Fibroblast of mammary gland (primary cell): ENCODE measurements at regions not wholly inside any gene's neighbourhood (a gene's known extent, or its start where the extent isn't known, plus 50 kb on each side); places are given as distances from the start of the nearest gene placed in this dataset.

ENCODE experiments used
- DNase-seq: peaks from one replicate; pipeline ENCODE4 v3.0.0-alpha.2; 2010; ENCODE audit warnings: low read depth
- H3K4me3 ChIP-seq: 2 replicates; pipeline ENCODE4 v1.5.1; 2011; ENCODE audit warnings: low read depth, mild to moderate bottlenecking, low read length, moderate library complexity; ENCODE audit not compliant: control insufficient read depth
- TF ChIP-seq, protein P1 (sequence below): conservative IDR thresholded peaks from 2 replicates; pipeline ENCODE4 v1.5.1; 2011; ENCODE audit warnings: low read depth, low read length, inconsistent platforms; ENCODE audit not compliant: control insufficient read depth, insufficient read depth

- H3K4me3 ChIP-seq, result no peak overlapping the region
- TF ChIP-seq, protein P1, sequence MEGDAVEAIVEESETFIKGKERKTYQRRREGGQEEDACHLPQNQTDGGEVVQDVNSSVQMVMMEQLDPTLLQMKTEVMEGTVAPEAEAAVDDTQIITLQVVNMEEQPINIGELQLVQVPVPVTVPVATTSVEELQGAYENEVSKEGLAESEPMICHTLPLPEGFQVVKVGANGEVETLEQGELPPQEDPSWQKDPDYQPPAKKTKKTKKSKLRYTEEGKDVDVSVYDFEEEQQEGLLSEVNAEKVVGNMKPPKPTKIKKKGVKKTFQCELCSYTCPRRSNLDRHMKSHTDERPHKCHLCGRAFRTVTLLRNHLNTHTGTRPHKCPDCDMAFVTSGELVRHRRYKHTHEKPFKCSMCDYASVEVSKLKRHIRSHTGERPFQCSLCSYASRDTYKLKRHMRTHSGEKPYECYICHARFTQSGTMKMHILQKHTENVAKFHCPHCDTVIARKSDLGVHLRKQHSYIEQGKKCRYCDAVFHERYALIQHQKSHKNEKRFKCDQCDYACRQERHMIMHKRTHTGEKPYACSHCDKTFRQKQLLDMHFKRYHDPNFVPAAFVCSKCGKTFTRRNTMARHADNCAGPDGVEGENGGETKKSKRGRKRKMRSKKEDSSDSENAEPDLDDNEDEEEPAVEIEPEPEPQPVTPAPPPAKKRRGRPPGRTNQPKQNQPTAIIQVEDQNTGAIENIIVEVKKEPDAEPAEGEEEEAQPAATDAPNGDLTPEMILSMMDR, result no peak
- no peak for DNase-seq
Observed at GRCh38 chr17:79217473-79218135, 143.0 kb downstream of the ENGASE start.

GRCh38 chr17:79216826-79217225, 142.2 kb downstream of the ENGASE start:
- no peak overlapping the region for H3K4me3 ChIP-seq
- TF ChIP-seq, protein P1, result no peak
- no peak for DNase-seq

GRCh38 chr17:79216391-79216790, 141.8 kb downstream of the ENGASE start:
- TF ChIP-seq, protein P1, result no peak
- no peak overlapping the region for H3K4me3 ChIP-seq
- no peak for DNase-seq

- DNase-seq, result no peak
- TF ChIP-seq, protein P1, result no peak
- no peak overlapping the region for H3K4me3 ChIP-seq
Observed at GRCh38 chr17:79215631-79216030, 141.0 kb downstream of the ENGASE start.

DNA sequence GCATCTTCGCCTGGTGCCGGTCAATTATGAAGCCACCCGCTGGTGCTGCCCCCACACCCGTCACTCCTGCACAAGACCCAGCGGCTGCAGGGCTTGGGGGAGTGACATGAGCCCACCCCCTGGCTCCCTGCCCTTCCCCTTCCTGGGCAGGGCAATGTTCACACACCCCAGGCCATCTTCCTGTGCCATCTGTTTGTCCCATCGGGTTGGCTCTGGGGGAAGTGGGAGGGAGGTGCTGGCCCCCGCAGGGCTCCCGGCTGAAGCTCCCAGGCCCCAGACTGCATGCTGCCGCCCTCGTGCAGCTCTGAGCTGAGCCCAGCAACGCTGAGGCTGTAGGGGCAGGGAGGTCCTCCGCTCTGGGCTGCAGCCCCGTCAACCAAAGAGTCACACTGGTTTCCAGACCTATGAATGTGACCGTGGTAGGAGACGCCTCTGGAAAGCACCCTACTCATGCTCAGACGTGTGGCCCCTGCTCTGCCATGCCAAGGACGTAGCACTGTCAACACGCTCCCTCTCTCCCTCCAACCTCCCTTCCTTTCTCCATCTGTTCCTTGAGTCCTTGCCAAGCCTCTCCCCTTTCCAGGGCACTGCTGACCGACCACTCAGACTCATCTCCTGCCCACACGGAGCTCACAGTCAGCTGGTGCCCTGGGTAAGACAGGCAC, 140.4 kb downstream of the ENGASE start:
- TF ChIP-seq, protein P1, result no peak
- no peak overlapping the region for H3K4me3 ChIP-seq
- DNase-seq, result no peak

- TF ChIP-seq, protein P1, result no peak
- H3K4me3 ChIP-seq, result no peak overlapping the region
- no peak for DNase-seq
Observed at GRCh38 chr17:79214459-79214858, 139.8 kb downstream of the ENGASE start.
